WTC11 (cell line): ENCODE measurements at regions not wholly inside any gene's neighbourhood (a gene's known extent, or its start where the extent isn't known, plus 50 kb on each side); places are given as distances from the start of the nearest gene placed in this dataset.

Source experiments
- ATAC-seq: fragments of 200-7000 bp; cut with Tn5 transposase; 2 replicates; pipeline ENCODE4 v1.10.0; 2021; ENCODE audit warnings: mild to moderate bottlenecking, moderate library complexity
- CTCF ChIA-PET: fragments of 300-600 bp; sonication (Branson Sonifier 250); formaldehyde crosslinking; loops from one replicate; lab custom pipeline; 2021; ENCODE audit warnings: antibody characterized with exemption; lab: Charles Lee
- POLR2A ChIA-PET: fragments of 350-600 bp; sonication (Branson Sonifier 250); formaldehyde crosslinking; loops from one replicate; lab custom pipeline; 2021; ENCODE audit warnings: antibody characterized with exemption; lab: Charles Lee
- DNase-seq: peaks from one replicate; pipeline ENCODE4 v3.0.0; 2021; ENCODE audit warnings: low spot score
- H3K27ac Mint-ChIP-seq: 2 replicates; pipeline ENCODE4 v1.8.0; 2021; ENCODE audit warnings: mixed read lengths
- H3K27me3 Mint-ChIP-seq: 2 replicates; pipeline ENCODE4 v1.8.0; 2021; ENCODE audit warnings: low read depth, mild to moderate bottlenecking, moderate library complexity, mixed read lengths
- H3K36me3 Mint-ChIP-seq: 2 replicates; pipeline ENCODE4 v1.8.0; 2021; ENCODE audit warnings: mixed read lengths
- H3K4me1 Mint-ChIP-seq: 2 replicates; pipeline ENCODE4 v1.8.0; 2022; ENCODE audit warnings: mixed read lengths
- H3K4me3 Mint-ChIP-seq: 2 replicates; pipeline ENCODE4 v1.8.0; 2021; ENCODE audit warnings: mild to moderate bottlenecking, moderate library complexity, mixed read lengths
- H3K9me3 Mint-ChIP-seq: 2 replicates; pipeline ENCODE4 v1.8.0; 2021; ENCODE audit warnings: mixed read lengths
- CREB1 ChIP-seq: sonication (generic); formaldehyde crosslinking; IDR thresholded peaks from 2 replicates; pipeline ENCODE4 v1.8.0; 2023; ENCODE audit warnings: mild to moderate bottlenecking, missing genetic modification reagents
- ESRRA ChIP-seq: sonication (generic); formaldehyde crosslinking; IDR thresholded peaks from 2 replicates; pipeline ENCODE4 v1.8.1; 2022; ENCODE audit warnings: mild to moderate bottlenecking, missing genetic modification reagents, borderline replicate concordance
- FOXK1 ChIP-seq: sonication (generic); formaldehyde crosslinking; IDR thresholded peaks from 2 replicates; pipeline ENCODE4 v1.8.0; 2022; ENCODE audit warnings: mild to moderate bottlenecking, moderate library complexity, missing genetic modification reagents
- IRF2 ChIP-seq: sonication (generic); formaldehyde crosslinking; IDR thresholded peaks from 2 replicates; pipeline ENCODE4 v1.8.0; 2022; ENCODE audit warnings: low read depth, missing genetic modification reagents, borderline replicate concordance
- KAT7 ChIP-seq: sonication (generic); formaldehyde crosslinking; IDR thresholded peaks from 2 replicates; pipeline ENCODE4 v1.8.1; 2023; ENCODE audit warnings: missing genetic modification reagents, mild to moderate bottlenecking, borderline replicate concordance
- NR2C2 ChIP-seq: sonication (generic); formaldehyde crosslinking; IDR thresholded peaks from 2 replicates; pipeline ENCODE4 v1.8.0; 2022; ENCODE audit warnings: mild to moderate bottlenecking, missing genetic modification reagents
- SMAD4 ChIP-seq: sonication (generic); formaldehyde crosslinking; IDR thresholded peaks from 2 replicates; pipeline ENCODE4 v1.8.0; 2022; ENCODE audit warnings: mild to moderate bottlenecking, missing genetic modification reagents
- TP53 ChIP-seq: sonication (generic); formaldehyde crosslinking; IDR thresholded peaks from 2 replicates; pipeline ENCODE4 v1.8.1; 2023; ENCODE audit warnings: mild to moderate bottlenecking, missing genetic modification reagents
- TF ChIP-seq, protein P1 (sequence below): fragments of 250-450 bp; sonication (Bioruptor Pico); IDR thresholded peaks from 2 replicates; pipeline ENCODE4 v2.1.2; 2022; ENCODE audit warnings: mild to moderate bottlenecking, moderate library complexity
- TF ChIP-seq, protein P2 (sequence below): sonication (generic); formaldehyde crosslinking; IDR thresholded peaks from 2 replicates; pipeline ENCODE4 v1.8.0; 2022; ENCODE audit warnings: mild to moderate bottlenecking, missing genetic modification reagents
- TF ChIP-seq, protein P3 (sequence below): sonication (generic); formaldehyde crosslinking; IDR thresholded peaks from 2 replicates; pipeline ENCODE4 v1.8.0; 2022; ENCODE audit warnings: mild to moderate bottlenecking, missing genetic modification reagents
- TF ChIP-seq, protein P4 (sequence below): fragments of 250-450 bp; sonication (Bioruptor Pico); IDR thresholded peaks from 2 replicates; pipeline ENCODE4 v1.9.0; 2021; ENCODE audit warnings: mild to moderate bottlenecking
- TF ChIP-seq, protein P5 (sequence below): sonication (generic); formaldehyde crosslinking; IDR thresholded peaks from 2 replicates; pipeline ENCODE4 v1.8.1; 2022; ENCODE audit warnings: low read depth, missing genetic modification reagents, borderline replicate concordance
- TF ChIP-seq, protein P6 (sequence below): fragments of 250-450 bp; sonication (Bioruptor Pico); IDR thresholded peaks from 2 replicates; pipeline ENCODE4 v1.9.0; 2021; ENCODE audit warnings: mild to moderate bottlenecking
- TF ChIP-seq, protein P7 (sequence below): sonication (generic); formaldehyde crosslinking; IDR thresholded peaks from 2 replicates; pipeline ENCODE4 v1.8.1; 2023; ENCODE audit warnings: mild to moderate bottlenecking, moderate library complexity, missing genetic modification reagents
- TF ChIP-seq, protein P8 (sequence below): sonication (generic); formaldehyde crosslinking; conservative IDR thresholded peaks from 2 replicates; pipeline ENCODE4 v1.8.1; 2023; ENCODE audit warnings: mild to moderate bottlenecking, low read depth, missing genetic modification reagents, moderate library complexity

DNA sequence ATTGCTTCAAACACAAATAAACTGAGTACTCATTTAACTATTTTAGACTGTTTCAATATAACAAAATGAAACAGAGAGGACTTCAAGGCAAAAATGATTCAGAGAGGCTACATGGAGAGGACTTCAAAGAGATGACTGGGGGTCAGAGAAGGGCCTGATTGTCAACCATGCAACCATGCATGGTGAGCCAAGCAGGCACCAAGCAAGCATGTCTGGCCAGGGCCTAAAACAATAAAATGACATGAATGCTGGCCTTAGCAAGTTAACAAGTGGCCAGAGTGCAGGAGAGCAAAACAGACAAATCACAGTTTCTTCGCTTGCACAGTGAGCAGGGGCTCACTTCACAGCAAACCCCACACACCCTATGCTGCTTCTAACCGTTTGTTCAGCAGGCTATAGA, 356.5 kb upstream of the MTPN start (continued):
- TF ChIP-seq IRF2 (CRISPR knock-in tag): no peak
- no peak for TF ChIP-seq ESRRA (CRISPR knock-in tag)
- TF ChIP-seq, protein P1, sequence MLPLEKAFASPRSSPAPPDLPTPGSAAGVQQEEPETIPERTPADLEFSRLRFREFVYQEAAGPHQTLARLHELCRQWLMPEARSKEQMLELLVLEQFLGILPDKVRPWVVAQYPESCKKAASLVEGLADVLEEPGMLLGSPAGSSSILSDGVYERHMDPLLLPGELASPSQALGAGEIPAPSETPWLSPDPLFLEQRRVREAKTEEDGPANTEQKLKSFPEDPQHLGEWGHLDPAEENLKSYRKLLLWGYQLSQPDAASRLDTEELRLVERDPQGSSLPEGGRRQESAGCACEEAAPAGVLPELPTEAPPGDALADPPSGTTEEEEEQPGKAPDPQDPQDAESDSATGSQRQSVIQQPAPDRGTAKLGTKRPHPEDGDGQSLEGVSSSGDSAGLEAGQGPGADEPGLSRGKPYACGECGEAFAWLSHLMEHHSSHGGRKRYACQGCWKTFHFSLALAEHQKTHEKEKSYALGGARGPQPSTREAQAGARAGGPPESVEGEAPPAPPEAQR (CRISPR knock-in tag): no peak
- TF ChIP-seq, protein P2, sequence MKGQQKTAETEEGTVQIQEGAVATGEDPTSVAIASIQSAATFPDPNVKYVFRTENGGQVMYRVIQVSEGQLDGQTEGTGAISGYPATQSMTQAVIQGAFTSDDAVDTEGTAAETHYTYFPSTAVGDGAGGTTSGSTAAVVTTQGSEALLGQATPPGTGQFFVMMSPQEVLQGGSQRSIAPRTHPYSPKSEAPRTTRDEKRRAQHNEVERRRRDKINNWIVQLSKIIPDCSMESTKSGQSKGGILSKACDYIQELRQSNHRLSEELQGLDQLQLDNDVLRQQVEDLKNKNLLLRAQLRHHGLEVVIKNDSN (CRISPR knock-in tag): no peak
- TF ChIP-seq, protein P3, sequence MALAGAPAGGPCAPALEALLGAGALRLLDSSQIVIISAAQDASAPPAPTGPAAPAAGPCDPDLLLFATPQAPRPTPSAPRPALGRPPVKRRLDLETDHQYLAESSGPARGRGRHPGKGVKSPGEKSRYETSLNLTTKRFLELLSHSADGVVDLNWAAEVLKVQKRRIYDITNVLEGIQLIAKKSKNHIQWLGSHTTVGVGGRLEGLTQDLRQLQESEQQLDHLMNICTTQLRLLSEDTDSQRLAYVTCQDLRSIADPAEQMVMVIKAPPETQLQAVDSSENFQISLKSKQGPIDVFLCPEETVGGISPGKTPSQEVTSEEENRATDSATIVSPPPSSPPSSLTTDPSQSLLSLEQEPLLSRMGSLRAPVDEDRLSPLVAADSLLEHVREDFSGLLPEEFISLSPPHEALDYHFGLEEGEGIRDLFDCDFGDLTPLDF (CRISPR knock-in tag): no peak
- TF ChIP-seq FOXK1: no peak
- TF ChIP-seq, protein P4, sequence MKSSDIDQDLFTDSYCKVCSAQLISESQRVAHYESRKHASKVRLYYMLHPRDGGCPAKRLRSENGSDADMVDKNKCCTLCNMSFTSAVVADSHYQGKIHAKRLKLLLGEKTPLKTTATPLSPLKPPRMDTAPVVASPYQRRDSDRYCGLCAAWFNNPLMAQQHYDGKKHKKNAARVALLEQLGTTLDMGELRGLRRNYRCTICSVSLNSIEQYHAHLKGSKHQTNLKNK (CRISPR knock-in tag): no peak

DNA sequence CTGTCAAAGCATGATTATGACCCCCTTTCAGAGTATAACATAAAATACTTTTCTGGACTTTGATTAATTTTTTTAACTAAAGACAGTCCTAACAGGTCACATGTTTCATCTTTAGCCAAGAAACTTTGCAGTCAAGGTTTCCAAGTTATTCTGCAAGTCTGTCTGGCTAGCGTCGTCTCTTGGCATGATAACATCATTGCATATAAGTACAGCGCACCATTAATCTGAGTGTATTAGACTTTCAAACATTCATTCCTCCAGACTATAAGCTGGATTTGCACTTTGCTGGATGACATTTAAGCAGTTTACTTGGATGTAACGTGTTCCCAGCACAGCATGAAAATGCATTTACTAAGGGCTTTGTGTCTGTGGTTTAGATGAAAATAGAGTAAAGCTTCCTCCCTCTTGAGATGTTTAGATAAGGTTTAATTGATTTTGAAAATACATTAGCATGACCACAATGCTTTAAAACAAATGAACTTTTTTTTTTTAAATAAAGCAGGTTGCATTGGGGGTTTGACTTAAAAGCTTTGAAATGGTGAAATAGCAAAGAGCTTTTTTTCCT, 349.0 kb upstream of the MTPN start:
- no peak overlapping the region for H3K27ac Mint-ChIP-seq
- H3K9me3 Mint-ChIP-seq: no peaks in the 10 kb centered on the region
- H3K4me3 Mint-ChIP-seq: no peak overlapping the region
- CTCF ChIA-PET: no interaction called here
- H3K27me3 Mint-ChIP-seq: no peaks in the 10 kb centered on the region
- peaks cover 7% of the 10 kb centered on the region for H3K4me1 Mint-ChIP-seq
- TF ChIP-seq TP53 (CRISPR knock-in tag): no peak
- TF ChIP-seq, protein P5, sequence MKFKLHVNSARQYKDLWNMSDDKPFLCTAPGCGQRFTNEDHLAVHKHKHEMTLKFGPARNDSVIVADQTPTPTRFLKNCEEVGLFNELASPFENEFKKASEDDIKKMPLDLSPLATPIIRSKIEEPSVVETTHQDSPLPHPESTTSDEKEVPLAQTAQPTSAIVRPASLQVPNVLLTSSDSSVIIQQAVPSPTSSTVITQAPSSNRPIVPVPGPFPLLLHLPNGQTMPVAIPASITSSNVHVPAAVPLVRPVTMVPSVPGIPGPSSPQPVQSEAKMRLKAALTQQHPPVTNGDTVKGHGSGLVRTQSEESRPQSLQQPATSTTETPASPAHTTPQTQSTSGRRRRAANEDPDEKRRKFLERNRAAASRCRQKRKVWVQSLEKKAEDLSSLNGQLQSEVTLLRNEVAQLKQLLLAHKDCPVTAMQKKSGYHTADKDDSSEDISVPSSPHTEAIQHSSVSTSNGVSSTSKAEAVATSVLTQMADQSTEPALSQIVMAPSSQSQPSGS (CRISPR knock-in tag): no peak
- no peak for TF ChIP-seq KAT7 (CRISPR knock-in tag)
- no peak for TF ChIP-seq SMAD4 (CRISPR knock-in tag)
- no peak for ATAC-seq
- no peaks in the 10 kb centered on the region for H3K36me3 Mint-ChIP-seq
- DNase-seq: no peak
- POLR2A ChIA-PET: no interaction called here

DNA sequence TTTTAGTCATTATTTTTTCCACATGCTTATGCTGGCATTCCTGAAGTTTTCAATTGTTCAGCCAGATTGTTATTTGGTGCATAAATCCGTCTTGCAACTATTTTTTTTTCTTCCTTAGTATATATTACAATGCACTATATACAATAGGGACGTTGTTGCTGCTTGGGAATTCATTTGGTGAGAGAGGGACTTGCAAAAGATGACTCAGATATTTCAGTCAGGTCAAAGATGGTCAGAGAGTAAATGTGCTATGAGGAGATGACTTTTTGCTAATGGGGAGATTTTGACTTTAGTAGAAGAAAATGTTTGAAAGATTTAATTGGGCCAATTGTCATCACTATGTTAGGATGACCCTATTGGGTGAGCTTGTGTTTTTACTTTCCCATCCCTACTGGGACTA, 348.4 kb upstream of the MTPN start:
- ChIA-PET CTCF (no interaction called here), POLR2A (no interaction called here)
- Mint-ChIP-seq H3K4me1 (peaks cover 7% of the 10 kb centered on the region), H3K4me3 (no peak overlapping the region), H3K27ac (no peak overlapping the region), H3K27me3 (no peaks in the 10 kb centered on the region), H3K36me3 (no peaks in the 10 kb centered on the region), H3K9me3 (no peaks in the 10 kb centered on the region)
- ATAC-seq: no peak
- DNase-seq: no peak
- TF ChIP-seq, protein P6, sequence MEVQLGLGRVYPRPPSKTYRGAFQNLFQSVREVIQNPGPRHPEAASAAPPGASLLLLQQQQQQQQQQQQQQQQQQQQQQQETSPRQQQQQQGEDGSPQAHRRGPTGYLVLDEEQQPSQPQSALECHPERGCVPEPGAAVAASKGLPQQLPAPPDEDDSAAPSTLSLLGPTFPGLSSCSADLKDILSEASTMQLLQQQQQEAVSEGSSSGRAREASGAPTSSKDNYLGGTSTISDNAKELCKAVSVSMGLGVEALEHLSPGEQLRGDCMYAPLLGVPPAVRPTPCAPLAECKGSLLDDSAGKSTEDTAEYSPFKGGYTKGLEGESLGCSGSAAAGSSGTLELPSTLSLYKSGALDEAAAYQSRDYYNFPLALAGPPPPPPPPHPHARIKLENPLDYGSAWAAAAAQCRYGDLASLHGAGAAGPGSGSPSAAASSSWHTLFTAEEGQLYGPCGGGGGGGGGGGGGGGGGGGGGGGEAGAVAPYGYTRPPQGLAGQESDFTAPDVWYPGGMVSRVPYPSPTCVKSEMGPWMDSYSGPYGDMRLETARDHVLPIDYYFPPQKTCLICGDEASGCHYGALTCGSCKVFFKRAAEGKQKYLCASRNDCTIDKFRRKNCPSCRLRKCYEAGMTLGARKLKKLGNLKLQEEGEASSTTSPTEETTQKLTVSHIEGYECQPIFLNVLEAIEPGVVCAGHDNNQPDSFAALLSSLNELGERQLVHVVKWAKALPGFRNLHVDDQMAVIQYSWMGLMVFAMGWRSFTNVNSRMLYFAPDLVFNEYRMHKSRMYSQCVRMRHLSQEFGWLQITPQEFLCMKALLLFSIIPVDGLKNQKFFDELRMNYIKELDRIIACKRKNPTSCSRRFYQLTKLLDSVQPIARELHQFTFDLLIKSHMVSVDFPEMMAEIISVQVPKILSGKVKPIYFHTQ: no peak
- TF ChIP-seq CREB1 (CRISPR knock-in tag): no peak
- TF ChIP-seq, protein P7, sequence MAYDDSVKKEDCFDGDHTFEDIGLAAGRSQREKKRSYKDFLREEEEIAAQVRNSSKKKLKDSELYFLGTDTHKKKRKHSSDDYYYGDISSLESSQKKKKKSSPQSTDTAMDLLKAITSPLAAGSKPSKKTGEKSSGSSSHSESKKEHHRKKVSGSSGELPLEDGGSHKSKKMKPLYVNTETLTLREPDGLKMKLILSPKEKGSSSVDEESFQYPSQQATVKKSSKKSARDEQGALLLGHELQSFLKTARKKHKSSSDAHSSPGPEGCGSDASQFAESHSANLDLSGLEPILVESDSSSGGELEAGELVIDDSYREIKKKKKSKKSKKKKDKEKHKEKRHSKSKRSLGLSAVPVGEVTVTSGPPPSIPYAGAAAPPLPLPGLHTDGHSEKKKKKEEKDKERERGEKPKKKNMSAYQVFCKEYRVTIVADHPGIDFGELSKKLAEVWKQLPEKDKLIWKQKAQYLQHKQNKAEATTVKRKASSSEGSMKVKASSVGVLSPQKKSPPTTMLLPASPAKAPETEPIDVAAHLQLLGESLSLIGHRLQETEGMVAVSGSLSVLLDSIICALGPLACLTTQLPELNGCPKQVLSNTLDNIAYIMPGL (CRISPR knock-in tag): no peak
- no peak for TF ChIP-seq NR2C2 (CRISPR knock-in tag)
- TF ChIP-seq, protein P8, sequence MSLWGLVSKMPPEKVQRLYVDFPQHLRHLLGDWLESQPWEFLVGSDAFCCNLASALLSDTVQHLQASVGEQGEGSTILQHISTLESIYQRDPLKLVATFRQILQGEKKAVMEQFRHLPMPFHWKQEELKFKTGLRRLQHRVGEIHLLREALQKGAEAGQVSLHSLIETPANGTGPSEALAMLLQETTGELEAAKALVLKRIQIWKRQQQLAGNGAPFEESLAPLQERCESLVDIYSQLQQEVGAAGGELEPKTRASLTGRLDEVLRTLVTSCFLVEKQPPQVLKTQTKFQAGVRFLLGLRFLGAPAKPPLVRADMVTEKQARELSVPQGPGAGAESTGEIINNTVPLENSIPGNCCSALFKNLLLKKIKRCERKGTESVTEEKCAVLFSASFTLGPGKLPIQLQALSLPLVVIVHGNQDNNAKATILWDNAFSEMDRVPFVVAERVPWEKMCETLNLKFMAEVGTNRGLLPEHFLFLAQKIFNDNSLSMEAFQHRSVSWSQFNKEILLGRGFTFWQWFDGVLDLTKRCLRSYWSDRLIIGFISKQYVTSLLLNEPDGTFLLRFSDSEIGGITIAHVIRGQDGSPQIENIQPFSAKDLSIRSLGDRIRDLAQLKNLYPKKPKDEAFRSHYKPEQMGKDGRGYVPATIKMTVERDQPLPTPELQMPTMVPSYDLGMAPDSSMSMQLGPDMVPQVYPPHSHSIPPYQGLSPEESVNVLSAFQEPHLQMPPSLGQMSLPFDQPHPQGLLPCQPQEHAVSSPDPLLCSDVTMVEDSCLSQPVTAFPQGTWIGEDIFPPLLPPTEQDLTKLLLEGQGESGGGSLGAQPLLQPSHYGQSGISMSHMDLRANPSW (CRISPR knock-in tag): no peak
- TF ChIP-seq ESRRA (CRISPR knock-in tag): no peak
